ENCODE measurements at regions not wholly inside any gene's neighbourhood (a gene's known extent, or its start where the extent isn't known, plus 50 kb on each side); places are given as distances from the start of the nearest gene placed in this dataset.

- no peak for TF ChIP-seq POLR2A (IDR thresholded peaks at IDR 0.05; ENCODE audit: low read depth, low read length)
- TF ChIP-seq POLR2AphosphoS5 (IDR thresholded peaks at IDR 0.05; ENCODE audit: low read depth, low read length): no peak
Observed at GRCh38 chr5:56506211-56506965, 273.3 kb upstream of the ANKRD55 start.
